ENCODE measurements at regions not wholly inside any gene's neighbourhood (a gene's known extent, or its start where the extent isn't known, plus 50 kb on each side); places are given as distances from the start of the nearest gene placed in this dataset.

- TF ChIP-seq POLR2AphosphoS5 (IDR thresholded peaks at IDR 0.05) (no peak), CTCF (IDR thresholded peaks at IDR 0.05) (no peak), POLR2A (IDR thresholded peaks at IDR 0.05) (no peak)
Measured at GRCh38 chr5:117218789-117219188, 644.2 kb upstream of the SEMA6A start.
